WTC11 (cell line): ENCODE measurements at regions not wholly inside any gene's neighbourhood (a gene's known extent, or its start where the extent isn't known, plus 50 kb on each side); places are given as distances from the start of the nearest gene placed in this dataset.

Experiments used
- TEAD4 ChIP-seq: sonication (generic); formaldehyde crosslinking; IDR thresholded peaks from 2 replicates; pipeline ENCODE4 v1.8.0; 2022; ENCODE audit warnings: mild to moderate bottlenecking, missing genetic modification reagents
- TP53 ChIP-seq: sonication (generic); formaldehyde crosslinking; IDR thresholded peaks from 2 replicates; pipeline ENCODE4 v1.8.1; 2023; ENCODE audit warnings: mild to moderate bottlenecking, missing genetic modification reagents
- TF ChIP-seq, protein P1 (sequence below): fragments of 200-600 bp; IDR thresholded peaks from 2 replicates; pipeline ENCODE4 v1.8.0; 2022; ENCODE audit warnings: antibody characterized with exemption
- TF ChIP-seq, protein P2 (sequence below): sonication (generic); formaldehyde crosslinking; IDR thresholded peaks from 2 replicates; pipeline ENCODE4 v1.8.1; 2023; ENCODE audit warnings: mild to moderate bottlenecking, missing genetic modification reagents, borderline replicate concordance

DNA sequence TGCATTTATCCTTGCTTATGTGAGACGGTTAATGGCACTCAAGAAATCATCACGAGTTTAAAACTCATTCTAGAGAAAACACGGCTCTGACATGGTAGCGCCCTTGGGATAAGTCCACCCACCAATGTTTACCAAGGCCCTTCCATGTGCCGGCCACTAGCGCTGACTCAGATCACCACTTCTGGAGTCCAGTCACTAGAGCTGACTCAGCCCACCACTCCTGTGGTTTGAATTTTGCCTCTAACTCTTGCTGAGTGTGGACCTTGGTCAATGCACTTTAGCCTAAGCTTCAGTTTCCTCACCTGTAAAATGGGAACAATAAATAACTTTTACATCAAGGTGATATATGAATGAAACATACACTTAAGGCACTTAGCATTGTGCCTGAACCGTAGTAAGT lies 358.4 kb upstream of the PROK2 start:
- no peak for TF ChIP-seq TEAD4 (CRISPR knock-in tag)
- TF ChIP-seq, protein P1, sequence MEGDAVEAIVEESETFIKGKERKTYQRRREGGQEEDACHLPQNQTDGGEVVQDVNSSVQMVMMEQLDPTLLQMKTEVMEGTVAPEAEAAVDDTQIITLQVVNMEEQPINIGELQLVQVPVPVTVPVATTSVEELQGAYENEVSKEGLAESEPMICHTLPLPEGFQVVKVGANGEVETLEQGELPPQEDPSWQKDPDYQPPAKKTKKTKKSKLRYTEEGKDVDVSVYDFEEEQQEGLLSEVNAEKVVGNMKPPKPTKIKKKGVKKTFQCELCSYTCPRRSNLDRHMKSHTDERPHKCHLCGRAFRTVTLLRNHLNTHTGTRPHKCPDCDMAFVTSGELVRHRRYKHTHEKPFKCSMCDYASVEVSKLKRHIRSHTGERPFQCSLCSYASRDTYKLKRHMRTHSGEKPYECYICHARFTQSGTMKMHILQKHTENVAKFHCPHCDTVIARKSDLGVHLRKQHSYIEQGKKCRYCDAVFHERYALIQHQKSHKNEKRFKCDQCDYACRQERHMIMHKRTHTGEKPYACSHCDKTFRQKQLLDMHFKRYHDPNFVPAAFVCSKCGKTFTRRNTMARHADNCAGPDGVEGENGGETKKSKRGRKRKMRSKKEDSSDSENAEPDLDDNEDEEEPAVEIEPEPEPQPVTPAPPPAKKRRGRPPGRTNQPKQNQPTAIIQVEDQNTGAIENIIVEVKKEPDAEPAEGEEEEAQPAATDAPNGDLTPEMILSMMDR = no peak
- TF ChIP-seq, protein P2, sequence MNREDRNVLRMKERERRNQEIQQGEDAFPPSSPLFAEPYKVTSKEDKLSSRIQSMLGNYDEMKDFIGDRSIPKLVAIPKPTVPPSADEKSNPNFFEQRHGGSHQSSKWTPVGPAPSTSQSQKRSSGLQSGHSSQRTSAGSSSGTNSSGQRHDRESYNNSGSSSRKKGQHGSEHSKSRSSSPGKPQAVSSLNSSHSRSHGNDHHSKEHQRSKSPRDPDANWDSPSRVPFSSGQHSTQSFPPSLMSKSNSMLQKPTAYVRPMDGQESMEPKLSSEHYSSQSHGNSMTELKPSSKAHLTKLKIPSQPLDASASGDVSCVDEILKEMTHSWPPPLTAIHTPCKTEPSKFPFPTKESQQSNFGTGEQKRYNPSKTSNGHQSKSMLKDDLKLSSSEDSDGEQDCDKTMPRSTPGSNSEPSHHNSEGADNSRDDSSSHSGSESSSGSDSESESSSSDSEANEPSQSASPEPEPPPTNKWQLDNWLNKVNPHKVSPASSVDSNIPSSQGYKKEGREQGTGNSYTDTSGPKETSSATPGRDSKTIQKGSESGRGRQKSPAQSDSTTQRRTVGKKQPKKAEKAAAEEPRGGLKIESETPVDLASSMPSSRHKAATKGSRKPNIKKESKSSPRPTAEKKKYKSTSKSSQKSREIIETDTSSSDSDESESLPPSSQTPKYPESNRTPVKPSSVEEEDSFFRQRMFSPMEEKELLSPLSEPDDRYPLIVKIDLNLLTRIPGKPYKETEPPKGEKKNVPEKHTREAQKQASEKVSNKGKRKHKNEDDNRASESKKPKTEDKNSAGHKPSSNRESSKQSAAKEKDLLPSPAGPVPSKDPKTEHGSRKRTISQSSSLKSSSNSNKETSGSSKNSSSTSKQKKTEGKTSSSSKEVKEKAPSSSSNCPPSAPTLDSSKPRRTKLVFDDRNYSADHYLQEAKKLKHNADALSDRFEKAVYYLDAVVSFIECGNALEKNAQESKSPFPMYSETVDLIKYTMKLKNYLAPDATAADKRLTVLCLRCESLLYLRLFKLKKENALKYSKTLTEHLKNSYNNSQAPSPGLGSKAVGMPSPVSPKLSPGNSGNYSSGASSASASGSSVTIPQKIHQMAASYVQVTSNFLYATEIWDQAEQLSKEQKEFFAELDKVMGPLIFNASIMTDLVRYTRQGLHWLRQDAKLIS (CRISPR knock-in tag) = no peak
- no peak for TF ChIP-seq TP53 (CRISPR knock-in tag)
